ENCODE measurements at regions not wholly inside any gene's neighbourhood (a gene's known extent, or its start where the extent isn't known, plus 50 kb on each side); places are given as distances from the start of the nearest gene placed in this dataset.

GRCh38 chr5:104512063-104512825, 949.7 kb upstream of the NUDT12 start:
- H4K20me1 ChIP-seq (ENCODE audit: insufficient read depth, low read length): no peaks in the 10 kb centered on the region
- no peaks in the 10 kb centered on the region for H3K36me3 ChIP-seq (replicated peaks; ENCODE audit: low read depth, low read length)
- no peaks in the 10 kb centered on the region for H3K9me3 ChIP-seq (ENCODE audit: insufficient read depth, low read length)
- no peak overlapping the region for H2AFZ ChIP-seq (ENCODE audit: low read depth, low read length)
- H3K4me1 ChIP-seq (ENCODE audit: low read length): no peaks in the 10 kb centered on the region
- no peak overlapping the region for H3K9ac ChIP-seq (ENCODE audit: low read length)
- TF ChIP-seq CTCF (IDR thresholded peaks at IDR 0.05; ENCODE audit: low read depth, low read length) (no peak), EZH2phosphoT487 (IDR thresholded peaks at IDR 0.05; ENCODE audit: low read depth) (no peak)
- no peak overlapping the region for H3K4me3 ChIP-seq (ENCODE audit: low read length)
- no peak overlapping the region for H3K27ac ChIP-seq (ENCODE audit: low read length)
- no peaks in the 10 kb centered on the region for H3K79me2 ChIP-seq (ENCODE audit: low read length)
- no peaks in the 10 kb centered on the region for H3K27me3 ChIP-seq (ENCODE audit: low read depth, low read length)
- H3K4me2 ChIP-seq (ENCODE audit: low read length): no peak overlapping the region

GRCh38 chr5:104498281-104498680, 935.7 kb upstream of the NUDT12 start:
- no peaks in the 10 kb centered on the region for H3K4me1 ChIP-seq (ENCODE audit: low read length)
- no peaks in the 10 kb centered on the region for H3K9me3 ChIP-seq (ENCODE audit: insufficient read depth, low read length)
- no peak overlapping the region for H3K9ac ChIP-seq (ENCODE audit: low read length)
- no peak overlapping the region for H3K4me2 ChIP-seq (ENCODE audit: low read length)
- H3K36me3 ChIP-seq (replicated peaks; ENCODE audit: low read depth, low read length): no peaks in the 10 kb centered on the region
- no peaks in the 10 kb centered on the region for H3K27me3 ChIP-seq (ENCODE audit: low read depth, low read length)
- TF ChIP-seq EZH2phosphoT487 (IDR thresholded peaks at IDR 0.05; ENCODE audit: low read depth) (no peak), CTCF (IDR thresholded peaks at IDR 0.05; ENCODE audit: low read depth, low read length) (no peak)
- no peaks in the 10 kb centered on the region for H3K79me2 ChIP-seq (ENCODE audit: low read length)
- no peak overlapping the region for H2AFZ ChIP-seq (ENCODE audit: low read depth, low read length)
- H3K27ac ChIP-seq (ENCODE audit: low read length): no peak overlapping the region
- no peak overlapping the region for H3K4me3 ChIP-seq (ENCODE audit: low read length)
- no peaks in the 10 kb centered on the region for H4K20me1 ChIP-seq (ENCODE audit: insufficient read depth, low read length)

GRCh38 chr5:104494083-104494482, 931.5 kb upstream of the NUDT12 start:
- Histone ChIP-seq H3K4me1 (ENCODE audit: low read length) (no peaks in the 10 kb centered on the region), H3K27me3 (ENCODE audit: low read depth, low read length) (no peaks in the 10 kb centered on the region), H4K20me1 (ENCODE audit: insufficient read depth, low read length) (no peaks in the 10 kb centered on the region), H3K4me2 (ENCODE audit: low read length) (no peak overlapping the region), H3K27ac (ENCODE audit: low read length) (no peak overlapping the region), H3K4me3 (ENCODE audit: low read length) (no peak overlapping the region), H3K9me3 (ENCODE audit: insufficient read depth, low read length) (no peaks in the 10 kb centered on the region), H3K36me3 (replicated peaks; ENCODE audit: low read depth, low read length) (no peaks in the 10 kb centered on the region), H3K79me2 (ENCODE audit: low read length) (no peaks in the 10 kb centered on the region), H2AFZ (ENCODE audit: low read depth, low read length) (no peak overlapping the region), H3K9ac (ENCODE audit: low read length) (no peak overlapping the region)
- no peak for TF ChIP-seq EZH2phosphoT487 (IDR thresholded peaks at IDR 0.05; ENCODE audit: low read depth)
- no peak for TF ChIP-seq CTCF (IDR thresholded peaks at IDR 0.05; ENCODE audit: low read depth, low read length)

GRCh38 chr5:104472811-104473210, 910.2 kb upstream of the NUDT12 start:
- TF ChIP-seq EZH2phosphoT487 (IDR thresholded peaks at IDR 0.05; ENCODE audit: low read depth) (no peak), CTCF (IDR thresholded peaks at IDR 0.05; ENCODE audit: low read depth, low read length) (no peak)
- H4K20me1 ChIP-seq (ENCODE audit: insufficient read depth, low read length): no peaks in the 10 kb centered on the region
- no peaks in the 10 kb centered on the region for H3K27me3 ChIP-seq (ENCODE audit: low read depth, low read length)
- H3K9me3 ChIP-seq (ENCODE audit: insufficient read depth, low read length): no peaks in the 10 kb centered on the region
- no peaks in the 10 kb centered on the region for H3K36me3 ChIP-seq (replicated peaks; ENCODE audit: low read depth, low read length)
- no peak overlapping the region for H3K27ac ChIP-seq (ENCODE audit: low read length)
- H2AFZ ChIP-seq (ENCODE audit: low read depth, low read length): no peak overlapping the region
- no peak overlapping the region for H3K9ac ChIP-seq (ENCODE audit: low read length)
- H3K4me2 ChIP-seq (ENCODE audit: low read length): no peak overlapping the region
- no peak overlapping the region for H3K4me3 ChIP-seq (ENCODE audit: low read length)
- no peaks in the 10 kb centered on the region for H3K4me1 ChIP-seq (ENCODE audit: low read length)
- H3K79me2 ChIP-seq (ENCODE audit: low read length): no peaks in the 10 kb centered on the region
